HCT116 (cell line): ENCODE measurements at regions not wholly inside any gene's neighbourhood (a gene's known extent, or its start where the extent isn't known, plus 50 kb on each side); places are given as distances from the start of the nearest gene placed in this dataset.

Experiments used
- ATAC-seq: fragments of 200-7000 bp; cut with Tn5 transposase; 2 replicates; pipeline ENCODE4 v1.9.1; 2020; ENCODE audit warnings: mild to moderate bottlenecking, moderate library complexity
- BruUV-seq: library from RNA; stranded (reverse); fragments of 400-500 nt; replicated peaks from 2 replicates; lab custom pipeline; 2021; lab: Mats Ljungman, UMichigan
- CTCF ChIA-PET: fragments of 300-600 bp; sonication (Branson Sonifier 250); formaldehyde crosslinking; loops from one replicate; lab custom pipeline; 2021; ENCODE audit warnings: antibody characterized with exemption; lab: Charles Lee
- POLR2A ChIA-PET: fragments of 300-600, 350-600 bp; sonication (Branson Sonifier 250); formaldehyde crosslinking; loops from one replicate; lab custom pipeline; 2021; ENCODE audit warnings: antibody characterized with exemption; lab: Charles Lee
- RAD21 ChIA-PET, 2 experiments: fragments of 300-600 bp; sonication (Branson Sonifier 250); formaldehyde crosslinking; loops; one replicate each; lab custom pipeline; 2023; ENCODE audit warnings: low total read pairs in 2 of 2; ENCODE audit not compliant: uncharacterized antibody in 2 of 2, unreplicated experiment in 2 of 2, low non-redundant PET in 1 of 2; lab: Charles Lee
- DNase-seq: peaks from one replicate; pipeline ENCODE4 v3.0.0-alpha.2; 2010; ENCODE audit warnings: low read depth, low spot score
- H2AFZ ChIP-seq: fragments of 200-600 bp; shearing (Covaris generic), sonication (generic); 2 replicates; pipeline ENCODE4 v1.6.1; 2017; ENCODE audit warnings: low read depth, mixed run types, mixed read lengths, antibody characterized with exemption, low read length; ENCODE audit not compliant: poor library complexity, severe bottlenecking
- H3K27ac ChIP-seq: 2 replicates; pipeline ENCODE4 v1.5.1; 2012; ENCODE audit warnings: low read depth, low read length
- H3K27me3 ChIP-seq: fragments of 200-600 bp; sonication (generic); 2 replicates; pipeline ENCODE4 v1.6.1; 2016; ENCODE audit warnings: mixed run types, low read length, mixed read lengths; ENCODE audit not compliant: insufficient read depth
- H3K36me3 ChIP-seq, 2 experiments: fragments of 200-500 bp in 1 of 2; fragments of 200-600 bp in 1 of 2; sonication (Bioruptor generic) in 1 of 2; sonication (generic) in 1 of 2; 2 replicates each; pipeline versions ENCODE4 v1.5.1 to v1.6.1; 2014 to 2016; ENCODE audit warnings: low read length in 2 of 2, inconsistent platforms in 1 of 2, mixed read lengths in 1 of 2, mixed run types in 1 of 2; ENCODE audit not compliant: insufficient read depth in 2 of 2, control insufficient read depth in 1 of 2
- H3K4me1 ChIP-seq, 2 experiments: fragments of 200-600 bp in 1 of 2; sonication (generic) in 1 of 2; 2 replicates each; pipeline versions ENCODE4 v1.5.1 to v1.6.1; 2012 to 2017; ENCODE audit warnings: low read length in 2 of 2, inconsistent platforms in 1 of 2, mild to moderate bottlenecking in 1 of 2, mixed read lengths in 1 of 2, mixed run types in 1 of 2, moderate library complexity in 1 of 2; ENCODE audit not compliant: insufficient read depth in 2 of 2, control insufficient read depth in 1 of 2
- H3K4me2 ChIP-seq: fragments of 200-600 bp; sonication (generic); 2 replicates; pipeline ENCODE4 v1.6.1; 2017; ENCODE audit warnings: mixed run types, low read length, mixed read lengths
- H3K4me3 ChIP-seq, 2 experiments: fragments of 200-600 bp in 1 of 2; sonication (generic) in 1 of 2; replicated peaks in 1 of 2; 2 replicates each; pipeline ENCODE4 v1.5.1; 2011 to 2016; ENCODE audit warnings: low read length in 2 of 2, control low read depth in 1 of 2, low read depth in 1 of 2, mild to moderate bottlenecking in 1 of 2, mixed read lengths in 1 of 2, mixed run types in 1 of 2
- H3K79me2 ChIP-seq: fragments of 200-600 bp; sonication (generic); 2 replicates; pipeline ENCODE4 v1.6.1; 2017; ENCODE audit warnings: mild to moderate bottlenecking, mixed run types, low read length, moderate library complexity, mixed read lengths; ENCODE audit not compliant: insufficient read depth
- H3K9ac ChIP-seq: fragments of 200-600 bp; sonication (generic); 2 replicates; pipeline ENCODE4 v1.6.1; 2016; ENCODE audit warnings: low read length, mixed read lengths
- H3K9me2 ChIP-seq: fragments of 200-600 bp; sonication (generic), shearing (Covaris generic); 2 replicates; pipeline ENCODE4 v1.6.1; 2017; ENCODE audit warnings: mixed run types, mild to moderate bottlenecking, moderate library complexity; ENCODE audit not compliant: insufficient read depth
- H3K9me3 ChIP-seq, 2 experiments: fragments of 200-500 bp in 1 of 2; fragments of 200-600 bp in 1 of 2; sonication (Bioruptor generic) in 1 of 2; sonication (generic) in 1 of 2; 2 replicates each; pipeline ENCODE4 v1.6.1; 2014 to 2017; ENCODE audit warnings: low read length in 2 of 2, mixed read lengths in 2 of 2, inconsistent platforms in 1 of 2, low read depth in 1 of 2, mild to moderate bottlenecking in 1 of 2, mixed run types in 1 of 2, moderate library complexity in 1 of 2; ENCODE audit not compliant: control insufficient read depth in 1 of 2, insufficient read depth in 1 of 2
- H4K20me1 ChIP-seq: fragments of 200-600 bp; sonication (generic), shearing (Covaris generic); 2 replicates; pipeline ENCODE4 v1.6.1; 2017; ENCODE audit warnings: mixed run types, mild to moderate bottlenecking, moderate library complexity; ENCODE audit not compliant: insufficient read depth
- ATF3 ChIP-seq: IDR thresholded peaks from 2 replicates; pipeline ENCODE4 v1.6.1; 2012
- CBX3 ChIP-seq: IDR thresholded peaks from 2 replicates; pipeline ENCODE4 v1.6.1; 2012; ENCODE audit warnings: low read depth
- CEBPB ChIP-seq: IDR thresholded peaks from 2 replicates; pipeline ENCODE4 v1.6.1; 2012; ENCODE audit warnings: low read depth
- CTCF ChIP-seq, 3 experiments: fragments of 200-600 bp in 1 of 3; sonication (generic) in 1 of 3; IDR thresholded peaks in 2 of 3; conservative IDR thresholded peaks in 1 of 3; 2 replicates each; pipeline ENCODE4 v1.5.1; 2012 to 2017; ENCODE audit warnings: low read depth in 2 of 3, low read length in 2 of 3, antibody characterized with exemption in 1 of 3, borderline replicate concordance in 1 of 3, control low read depth in 1 of 3, mild to moderate bottlenecking in 1 of 3, mixed read lengths in 1 of 3, mixed run types in 1 of 3, moderate library complexity in 1 of 3; ENCODE audit not compliant: insufficient read depth in 1 of 3
- EGR1 ChIP-seq: IDR thresholded peaks from 2 replicates; pipeline ENCODE4 v1.6.1; 2012; ENCODE audit warnings: low read depth
- ELF1 ChIP-seq: IDR thresholded peaks from 2 replicates; pipeline ENCODE4 v1.6.1; 2012; ENCODE audit warnings: low read depth, borderline replicate concordance
- EZH2 ChIP-seq: fragments of 200-600 bp; sonication (generic); IDR thresholded peaks from 2 replicates; pipeline ENCODE4 v1.6.1; 2017; ENCODE audit warnings: antibody characterized with exemption, mixed run types
- EZH2phosphoT487 ChIP-seq: fragments of 200-600 bp; IDR thresholded peaks from 2 replicates; pipeline ENCODE4 v1.6.1; 2018; ENCODE audit warnings: antibody characterized with exemption, borderline replicate concordance
- FOSL1 ChIP-seq: IDR thresholded peaks from 2 replicates; pipeline ENCODE4 v1.6.1; 2012; ENCODE audit warnings: low read depth
- JUND ChIP-seq: IDR thresholded peaks from 2 replicates; pipeline ENCODE4 v1.6.1; 2012
- MAX ChIP-seq: IDR thresholded peaks from 2 replicates; pipeline ENCODE4 v1.6.1; 2012
- POLR2A ChIP-seq: IDR thresholded peaks from 2 replicates; pipeline ENCODE4 v1.7.0; 2011; ENCODE audit warnings: borderline replicate concordance; ENCODE audit not compliant: insufficient read depth, insufficient read length; ENCODE audit errors: extremely low read depth
- POLR2AphosphoS5 ChIP-seq: IDR thresholded peaks from 2 replicates; pipeline ENCODE4 v1.6.1; 2011; ENCODE audit warnings: mild to moderate bottlenecking, low read depth, low read length, moderate library complexity
- RAD21 ChIP-seq: IDR thresholded peaks from 2 replicates; pipeline ENCODE4 v1.6.1; 2012; ENCODE audit warnings: low read depth, mild to moderate bottlenecking
- SIN3A ChIP-seq: IDR thresholded peaks from 2 replicates; pipeline ENCODE4 v1.6.1; 2012; ENCODE audit warnings: low read depth
- SP1 ChIP-seq: IDR thresholded peaks from 2 replicates; pipeline ENCODE4 v1.6.1; 2012; ENCODE audit warnings: low read depth
- TCF7L2 ChIP-seq: IDR thresholded peaks from 2 replicates; pipeline ENCODE4 v1.7.0; 2011; ENCODE audit warnings: borderline replicate concordance, inconsistent platforms; ENCODE audit not compliant: insufficient read depth, insufficient read length; ENCODE audit errors: extremely low read depth
- YY1 ChIP-seq: IDR thresholded peaks from 2 replicates; pipeline ENCODE4 v1.6.1; 2011; ENCODE audit warnings: low read length, low read depth, moderate library complexity, mild to moderate bottlenecking; ENCODE audit not compliant: insufficient replicate concordance; ENCODE audit errors: extremely low read depth
- ZBTB33 ChIP-seq: IDR thresholded peaks from 2 replicates; pipeline ENCODE4 v1.6.1; 2011; ENCODE audit warnings: mild to moderate bottlenecking, low read length, moderate library complexity; ENCODE audit not compliant: insufficient replicate concordance; ENCODE audit errors: extremely low read depth
- intact Hi-C: fragments of 100-400 bp; cut with micrococcal nuclease; formaldehyde crosslinking; loops from 2 replicates; pipeline ENCODE4 v1.10.0; 2022

GRCh38 chr2:57563015-57563414, 483.6 kb upstream of the VRK2 start (continued):
- no peak for TF ChIP-seq ZBTB33
- TF ChIP-seq FOSL1: no peak
- no peak for TF ChIP-seq EGR1
- no peak for TF ChIP-seq EZH2
- no peak for TF ChIP-seq CEBPB
- TF ChIP-seq RAD21: no peak
- no peak for TF ChIP-seq YY1
- TF ChIP-seq POLR2AphosphoS5: no peak
- TF ChIP-seq POLR2A: no peak

- H3K9me3 ChIP-seq: no peaks in the 10 kb centered on the region
- H3K4me1 ChIP-seq: no peaks in the 10 kb centered on the region
- H3K9me2 ChIP-seq: no peaks in the 10 kb centered on the region
- DNase-seq: no peak
- no peak overlapping the region for H3K4me2 ChIP-seq
- H3K27me3 ChIP-seq: no peaks in the 10 kb centered on the region
- H3K27ac ChIP-seq: no peak overlapping the region
- no peaks in the 10 kb centered on the region for H4K20me1 ChIP-seq
- no peak overlapping the region for H3K4me3 ChIP-seq
- no peaks in the 10 kb centered on the region for H3K79me2 ChIP-seq
- RAD21 ChIA-PET: no interaction called here
- no TSS peak for BruUV-seq
- no peak overlapping the region for H3K9ac ChIP-seq
- no peak overlapping the region for H2AFZ ChIP-seq
- POLR2A ChIA-PET: no interaction called here
- TF ChIP-seq TCF7L2 (no peak), ATF3 (no peak), CBX3 (no peak), EZH2 (no peak), SIN3A (no peak), ZBTB33 (no peak), ELF1 (no peak), EZH2phosphoT487 (no peak), POLR2AphosphoS5 (no peak), POLR2A (no peak), JUND (no peak), SP1 (no peak), MAX (no peak), EGR1 (no peak), CTCF (IDR thresholded peaks at IDR 0.05 in 2 of 3, conservative IDR thresholded peaks at IDR 0.05 in 1 of 3; ENCODE audit: borderline replicate concordance in 1 of 3, insufficient read depth in 1 of 3, low read depth in 2 of 3, low read length in 2 of 3) (no peak)
- intact Hi-C loops: no loop called here
- CTCF ChIA-PET: no interaction called here
- H3K36me3 ChIP-seq: no peaks in the 10 kb centered on the region
- ATAC-seq: no peak
Observed at GRCh38 chr2:57567245-57567644, 479.4 kb upstream of the VRK2 start.
